GM18511 (cell line): ENCODE measurements at regions not wholly inside any gene's neighbourhood (a gene's known extent, or its start where the extent isn't known, plus 50 kb on each side); places are given as distances from the start of the nearest gene placed in this dataset.

Experiments used
- ATAC-seq: cut with Tn5 transposase; IDR thresholded peaks from one replicate; pipeline ENCODE4 v1.9.1; 2021; ENCODE audit warnings: mild to moderate bottlenecking, moderate library complexity; ENCODE audit not compliant: unreplicated experiment

- no peak for ATAC-seq
Observed at GRCh38 chr10:109529258-109529657, 394.1 kb downstream of the XPNPEP1 start.

- no peak for ATAC-seq
Observed at GRCh38 chr10:109517748-109518147, 405.6 kb downstream of the XPNPEP1 start.

- no peak for ATAC-seq
Observed at GRCh38 chr10:109504401-109504800, 418.9 kb downstream of the XPNPEP1 start.

- no peak for ATAC-seq
Observed at GRCh38 chr10:109487691-109488090, 435.6 kb downstream of the XPNPEP1 start.

- no peak for ATAC-seq
Observed at GRCh38 chr10:109480836-109481235, 442.5 kb downstream of the XPNPEP1 start.

GRCh38 chr10:109475711-109476421 lies 447.4 kb downstream of the XPNPEP1 start:
- ATAC-seq: no peak

- no peak for ATAC-seq
Observed at GRCh38 chr10:109474812-109475211, 448.5 kb downstream of the XPNPEP1 start.

GRCh38 chr10:109474261-109474660 lies 449.1 kb downstream of the XPNPEP1 start:
- ATAC-seq: no peak

- no peak for ATAC-seq
Observed at GRCh38 chr10:109467551-109467950, 455.8 kb downstream of the XPNPEP1 start.

GRCh38 chr10:109464949-109465348 lies 458.4 kb downstream of the XPNPEP1 start:
- ATAC-seq: no peak

- no peak for ATAC-seq
Observed at GRCh38 chr10:109457302-109457638, 466.0 kb downstream of the XPNPEP1 start.

- ATAC-seq: no peak
Observed at GRCh38 chr10:109456566-109457301, 466.6 kb downstream of the XPNPEP1 start.

GRCh38 chr10:109454691-109455090 lies 468.6 kb downstream of the XPNPEP1 start:
- ATAC-seq: no peak

GRCh38 chr10:109451879-109452278 lies 471.4 kb downstream of the XPNPEP1 start:
- no peak for ATAC-seq

- ATAC-seq: no peak
Observed at GRCh38 chr10:109450702-109451101, 472.6 kb downstream of the XPNPEP1 start.

GRCh38 chr10:109433434-109433833 lies 489.9 kb downstream of the XPNPEP1 start:
- no peak for ATAC-seq

GRCh38 chr10:109432281-109432680 lies 491.0 kb downstream of the XPNPEP1 start:
- ATAC-seq: no peak

- ATAC-seq: no peak
Observed at GRCh38 chr10:109430799-109431198, 492.5 kb downstream of the XPNPEP1 start.

- no peak for ATAC-seq
Observed at GRCh38 chr10:109430043-109430760, 493.1 kb downstream of the XPNPEP1 start.

GRCh38 chr10:109428775-109429491 lies 494.4 kb downstream of the XPNPEP1 start:
- ATAC-seq: no peak

GRCh38 chr10:109427411-109427810 lies 495.9 kb downstream of the XPNPEP1 start:
- no peak for ATAC-seq
